COLO668 (cell line): ENCODE measurements at regions not wholly inside any gene's neighbourhood (a gene's known extent, or its start where the extent isn't known, plus 50 kb on each side); places are given as distances from the start of the nearest gene placed in this dataset.

ENCODE experiments used
- DNase-seq: peaks from one replicate; lab custom pipeline; 2025; ENCODE audit not compliant: unreplicated experiment; lab: John Stamatoyannopoulos, UW

- DNase-seq = no peak
These were observed 272.8 kb downstream of the FIGN start for GRCh38 chr2:163462993-163463392.

DNA sequence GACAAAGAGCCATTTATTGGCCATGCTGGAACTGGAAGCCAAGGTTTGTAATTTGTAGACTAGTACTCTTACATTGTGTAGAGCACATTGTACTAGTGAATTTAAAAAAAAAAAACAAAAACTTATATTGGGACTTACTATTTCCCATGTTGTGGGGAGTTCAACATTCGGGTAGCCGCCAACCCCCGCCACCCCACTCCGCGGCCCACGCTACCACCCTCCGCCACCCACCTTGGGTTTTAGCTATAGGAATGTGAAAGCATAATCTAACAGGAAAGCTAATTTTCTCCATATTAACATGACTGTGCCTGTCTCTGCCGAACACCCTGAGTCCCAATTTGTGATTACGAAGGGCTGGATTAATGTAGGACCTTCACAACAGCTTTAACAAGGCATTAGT is 275.8 kb downstream of the FIGN start:
- DNase-seq = no peak

DNA sequence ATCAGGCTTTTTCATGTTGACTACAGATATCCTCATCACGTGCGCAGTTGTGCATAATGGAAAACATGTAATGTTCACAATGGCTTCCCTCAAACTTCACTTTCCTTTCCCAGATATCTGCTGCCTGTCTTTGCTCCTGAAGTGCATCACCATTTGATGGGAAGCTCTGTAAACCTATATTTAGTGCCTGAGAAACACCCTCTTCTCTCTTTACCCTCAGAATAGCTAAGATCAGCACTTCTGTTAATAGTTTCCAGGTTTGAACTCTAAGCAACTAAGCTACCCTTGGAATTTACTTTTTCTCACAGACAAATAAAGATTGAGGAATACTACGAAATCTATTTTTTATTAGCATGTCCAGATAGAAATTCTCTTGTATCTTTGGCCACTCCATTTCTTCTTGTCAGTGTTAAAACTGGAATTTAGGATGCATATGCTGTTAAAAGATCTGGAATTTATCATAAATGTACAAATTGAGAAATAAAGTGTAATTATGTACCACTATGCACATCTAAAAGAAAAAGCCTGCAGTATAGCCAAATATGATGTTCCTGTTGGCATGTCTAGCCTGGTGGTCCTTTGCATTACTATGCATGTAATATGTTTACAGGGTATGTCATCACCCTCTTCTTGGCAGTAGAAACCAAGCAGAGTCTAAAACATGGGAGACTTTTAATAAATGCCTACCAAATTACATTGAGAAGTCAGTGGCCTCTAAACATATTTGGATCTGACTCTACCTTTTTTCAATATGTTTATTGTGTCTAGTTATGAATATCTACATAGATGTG is 278.7 kb downstream of the FIGN start:
- DNase-seq = no peak

- DNase-seq = no peak
These were observed 280.0 kb downstream of the FIGN start for GRCh38 chr2:163455815-163456214.

DNA sequence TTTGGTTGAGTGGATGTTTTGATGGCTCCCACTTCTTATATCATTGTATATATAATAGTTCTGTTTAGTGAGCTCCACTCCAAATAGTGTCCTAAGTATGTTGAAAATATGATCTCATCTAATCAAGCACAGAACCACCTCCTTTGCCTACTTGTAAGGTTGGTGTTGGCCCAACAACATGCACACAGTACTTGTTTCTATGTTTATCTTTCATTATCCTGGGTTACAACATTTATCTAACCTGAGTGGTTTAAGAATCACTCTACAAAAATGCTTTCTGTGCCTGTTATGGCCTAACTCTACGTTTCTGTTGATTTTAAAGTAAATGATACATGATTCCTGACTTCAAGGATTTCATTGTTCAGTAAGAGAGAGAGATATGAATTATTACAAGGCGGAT is 281.9 kb downstream of the FIGN start:
- DNase-seq = no peak

DNA sequence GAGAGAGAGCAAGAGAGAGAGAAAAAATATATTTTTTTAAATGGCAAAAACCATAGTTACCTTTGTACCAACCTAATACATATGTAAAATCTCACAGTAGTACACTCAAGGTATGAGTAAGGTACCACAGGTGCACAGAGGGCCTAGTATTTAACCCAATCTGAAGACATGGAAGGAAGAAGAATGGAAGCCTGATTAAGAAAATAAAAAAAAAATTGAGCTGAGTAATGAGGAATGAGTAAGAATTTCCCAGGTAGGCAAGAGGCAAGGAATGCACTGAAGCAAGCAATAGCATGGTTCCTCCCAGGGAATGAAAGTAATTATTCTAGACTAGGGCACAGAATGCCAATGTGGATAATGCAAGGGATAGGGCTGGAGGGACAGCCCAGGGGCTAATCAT is 294.2 kb downstream of the FIGN start:
- no peak for DNase-seq

DNA sequence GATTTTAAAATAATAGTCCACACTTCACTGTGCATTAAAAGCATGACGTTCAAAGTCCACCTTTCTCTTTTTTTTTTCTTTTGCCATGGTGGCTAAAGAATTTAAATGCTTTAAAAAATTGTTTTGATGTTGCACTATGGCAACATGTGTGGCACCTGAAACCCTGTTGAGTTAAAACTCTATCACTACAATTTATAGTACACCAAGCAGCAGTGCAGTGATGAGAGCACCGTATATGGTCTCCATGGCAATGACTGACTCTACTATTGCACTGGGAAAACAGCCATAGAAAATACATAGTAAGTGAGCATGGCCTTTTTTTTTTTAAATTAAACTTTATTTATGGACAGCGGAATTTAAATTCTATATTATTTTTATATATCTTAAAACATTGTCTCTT is 298.8 kb downstream of the FIGN start:
- DNase-seq = no peak

- DNase-seq = no peak
These were observed 307.6 kb downstream of the FIGN start for GRCh38 chr2:163428187-163428586.

DNA sequence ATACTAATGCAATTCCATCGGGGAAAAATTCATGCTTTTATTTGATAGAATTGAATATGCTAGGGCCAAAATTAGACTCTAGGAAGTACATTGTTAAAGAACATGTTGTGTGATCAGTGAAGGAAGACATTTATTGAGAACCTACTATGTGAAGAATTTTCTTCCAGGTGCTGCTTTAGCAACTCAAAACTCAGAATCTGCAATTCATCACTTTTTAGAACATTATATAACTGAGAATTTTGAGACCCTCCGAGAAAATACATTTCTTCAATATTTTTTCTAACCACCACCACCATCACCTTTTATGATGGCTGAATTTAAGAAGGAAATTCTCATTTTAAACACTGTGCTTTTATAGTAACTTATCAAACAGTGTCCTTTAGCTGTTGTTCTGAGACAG is 315.2 kb downstream of the FIGN start:
- no peak for DNase-seq

DNA sequence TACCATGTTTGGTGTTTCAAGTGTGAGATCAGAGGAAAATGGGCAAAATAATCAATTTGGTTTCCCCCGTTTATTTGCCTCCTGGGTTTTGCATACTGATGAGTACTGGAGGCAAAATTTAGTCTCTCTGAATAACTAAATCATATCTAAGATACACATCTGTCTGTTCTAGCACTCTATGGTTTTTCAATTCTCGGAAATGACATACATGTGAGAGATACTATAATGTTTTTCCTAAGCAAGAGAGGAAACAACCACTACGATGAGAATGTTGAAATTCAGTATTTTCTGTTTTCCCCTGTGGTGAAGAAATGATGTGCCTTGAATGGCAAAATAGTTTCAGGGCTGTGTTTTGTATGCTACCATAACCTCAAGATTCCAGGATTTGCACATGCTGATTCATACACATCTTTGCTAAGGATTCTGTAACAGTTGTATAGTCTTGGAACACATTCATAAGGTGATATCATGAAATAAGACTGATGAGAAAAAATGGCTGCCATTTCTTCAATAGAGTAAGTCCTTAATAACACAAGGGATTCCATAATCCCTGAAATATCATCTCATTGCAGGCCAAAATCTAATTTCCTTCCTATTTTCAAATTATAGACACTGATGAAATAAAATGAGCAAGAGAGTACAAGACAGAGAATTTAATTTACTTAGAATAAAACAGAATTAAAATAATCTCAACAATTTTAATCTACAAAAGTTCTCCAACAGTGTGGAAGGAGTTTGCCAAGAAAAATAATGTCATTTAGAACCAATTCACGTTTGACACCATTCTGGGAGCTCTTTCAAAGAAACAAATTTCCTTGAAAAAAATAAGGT is 316.6 kb downstream of the FIGN start:
- no peak for DNase-seq

DNA sequence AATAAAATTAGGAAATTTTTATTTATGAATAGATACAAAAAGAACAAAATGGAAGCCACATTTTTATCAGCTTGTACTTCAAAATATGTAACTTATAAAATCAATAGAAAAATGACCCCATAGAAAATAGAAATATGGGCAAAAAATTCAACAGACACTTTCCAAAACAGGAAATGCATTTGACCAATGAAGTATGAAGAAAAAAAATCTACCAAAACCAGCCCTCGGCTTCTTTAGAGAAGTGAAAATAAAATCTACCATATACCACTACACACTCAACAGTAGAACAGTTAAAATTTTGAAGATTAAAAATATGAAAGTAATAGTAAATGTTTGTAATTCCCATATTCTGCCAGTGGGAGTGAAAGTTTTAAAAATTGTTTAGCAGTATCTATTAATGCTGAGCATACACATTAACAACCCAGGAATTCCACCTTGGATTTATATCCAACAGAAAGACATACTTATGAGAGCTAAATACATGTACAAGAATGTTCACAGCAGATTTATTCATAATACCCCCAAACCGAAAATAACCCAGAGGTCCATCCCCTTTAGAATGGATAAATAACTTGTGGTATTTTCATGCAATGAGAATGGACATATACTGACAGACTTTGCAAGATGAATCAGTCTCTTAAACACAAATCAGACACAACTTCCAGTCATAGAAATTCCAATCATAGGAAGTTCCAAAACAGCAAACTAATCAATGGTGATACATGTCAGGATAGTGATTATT is 318.0 kb downstream of the FIGN start:
- DNase-seq = no peak

GRCh38 chr2:163414121-163414520 is 321.7 kb downstream of the FIGN start:
- no peak for DNase-seq

DNA sequence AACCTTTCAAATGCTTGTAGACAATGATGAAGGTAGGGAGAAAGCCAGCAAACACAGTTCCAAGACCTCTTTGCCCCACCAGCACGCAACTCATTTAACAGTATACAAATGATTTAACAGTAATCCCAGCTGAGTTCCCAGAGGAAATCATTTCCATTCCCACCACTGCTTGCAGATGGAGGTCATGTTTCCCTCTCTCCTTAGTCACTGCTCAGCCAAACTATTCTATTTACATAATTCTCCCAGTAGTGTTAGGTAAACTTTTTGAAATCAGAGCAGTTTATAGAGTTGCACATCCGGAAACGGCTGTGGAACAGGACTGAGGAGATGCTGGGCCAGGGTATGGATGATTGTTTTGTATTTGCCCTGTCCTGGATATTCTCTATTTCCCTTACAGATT is 328.5 kb downstream of the FIGN start:
- DNase-seq = no peak

- DNase-seq = no peak
These were observed 330.5 kb downstream of the FIGN start for GRCh38 chr2:163405298-163405697.

- DNase-seq = no peak
These were observed 334.3 kb downstream of the FIGN start for GRCh38 chr2:163401481-163401880.

GRCh38 chr2:163397451-163397850 is 338.4 kb downstream of the FIGN start:
- no peak for DNase-seq

DNA sequence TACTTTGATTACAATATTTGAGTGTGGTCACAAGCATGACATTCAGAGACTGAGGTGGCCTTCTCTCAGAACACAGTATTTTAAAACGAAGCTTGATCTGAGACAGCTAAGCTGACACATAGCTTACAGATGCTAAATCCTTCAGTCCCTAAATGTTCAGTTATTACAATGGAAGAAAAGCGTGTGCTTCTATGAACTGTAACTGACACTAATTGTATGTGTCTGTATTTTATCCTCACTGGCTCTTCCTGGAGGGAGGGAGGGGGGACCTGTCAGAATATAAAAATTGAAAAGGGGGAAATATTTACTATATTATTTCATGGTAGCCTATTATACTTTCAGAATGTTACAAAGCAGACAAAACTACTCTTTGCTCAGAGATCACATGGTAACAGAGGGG is 340.2 kb downstream of the FIGN start:
- DNase-seq = no peak

- DNase-seq = no peak
These were observed 346.0 kb downstream of the FIGN start for GRCh38 chr2:163389838-163390237.

DNA sequence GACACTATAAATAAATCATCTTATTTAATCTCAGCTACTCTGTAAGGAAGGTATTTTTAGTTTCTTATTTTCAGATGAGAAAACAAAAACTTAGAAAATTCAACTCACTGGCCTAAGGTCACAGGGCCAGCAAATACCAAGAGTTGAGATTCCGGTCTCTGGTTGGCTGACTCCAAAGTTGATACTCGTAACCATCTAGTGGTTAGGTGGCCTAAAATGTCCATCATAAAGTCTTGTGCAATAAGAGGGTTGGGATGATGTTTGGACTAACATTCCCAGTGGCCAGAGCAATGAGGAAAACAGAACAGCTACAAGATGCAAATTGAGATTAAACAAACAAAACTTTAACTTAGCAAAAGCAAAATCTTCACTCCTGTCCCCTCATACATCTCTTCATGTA is 360.3 kb downstream of the FIGN start:
- DNase-seq = no peak

DNA sequence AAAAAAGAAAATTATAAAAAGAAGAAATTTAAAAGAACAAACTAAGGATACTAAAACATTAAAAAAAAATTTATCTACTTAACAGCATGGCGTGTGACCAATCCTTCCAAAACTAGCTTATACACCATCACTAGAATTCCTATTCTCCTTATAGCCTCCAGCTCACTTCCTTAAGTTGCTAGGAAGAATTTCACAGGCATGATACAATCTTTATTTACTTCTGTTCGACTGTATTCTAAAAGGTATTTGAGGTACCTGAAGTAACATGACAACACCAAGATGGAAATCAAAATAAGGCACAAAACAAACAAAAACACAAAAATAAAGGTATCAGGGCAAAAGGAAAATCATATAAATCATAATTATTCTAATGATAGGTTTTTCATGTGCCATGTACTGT is 360.7 kb downstream of the FIGN start:
- no peak for DNase-seq

DNA sequence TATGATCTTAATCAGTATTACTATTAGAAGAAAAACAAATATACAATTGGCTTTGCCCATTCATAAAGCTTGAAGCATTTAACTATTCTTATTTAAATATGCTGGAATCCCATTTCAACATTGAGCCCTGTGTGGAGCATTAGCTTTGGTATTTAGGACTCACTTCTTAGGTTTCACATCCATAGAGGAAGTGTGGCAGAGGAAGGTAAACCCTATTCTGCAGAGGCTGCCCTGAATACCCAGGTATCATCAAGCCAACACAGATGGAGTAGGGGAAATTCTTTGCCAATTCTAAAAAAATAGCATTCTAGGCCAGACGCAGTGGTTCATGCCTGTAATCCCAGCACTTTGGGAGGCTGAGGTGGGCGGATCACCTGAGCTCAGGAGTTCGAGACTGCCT is 361.5 kb downstream of the FIGN start:
- no peak for DNase-seq

GRCh38 chr2:163373496-163373895 is 362.3 kb downstream of the FIGN start:
- no peak for DNase-seq
